ENCODE measurements at regions not wholly inside any gene's neighbourhood (a gene's known extent, or its start where the extent isn't known, plus 50 kb on each side); places are given as distances from the start of the nearest gene placed in this dataset.

DNA sequence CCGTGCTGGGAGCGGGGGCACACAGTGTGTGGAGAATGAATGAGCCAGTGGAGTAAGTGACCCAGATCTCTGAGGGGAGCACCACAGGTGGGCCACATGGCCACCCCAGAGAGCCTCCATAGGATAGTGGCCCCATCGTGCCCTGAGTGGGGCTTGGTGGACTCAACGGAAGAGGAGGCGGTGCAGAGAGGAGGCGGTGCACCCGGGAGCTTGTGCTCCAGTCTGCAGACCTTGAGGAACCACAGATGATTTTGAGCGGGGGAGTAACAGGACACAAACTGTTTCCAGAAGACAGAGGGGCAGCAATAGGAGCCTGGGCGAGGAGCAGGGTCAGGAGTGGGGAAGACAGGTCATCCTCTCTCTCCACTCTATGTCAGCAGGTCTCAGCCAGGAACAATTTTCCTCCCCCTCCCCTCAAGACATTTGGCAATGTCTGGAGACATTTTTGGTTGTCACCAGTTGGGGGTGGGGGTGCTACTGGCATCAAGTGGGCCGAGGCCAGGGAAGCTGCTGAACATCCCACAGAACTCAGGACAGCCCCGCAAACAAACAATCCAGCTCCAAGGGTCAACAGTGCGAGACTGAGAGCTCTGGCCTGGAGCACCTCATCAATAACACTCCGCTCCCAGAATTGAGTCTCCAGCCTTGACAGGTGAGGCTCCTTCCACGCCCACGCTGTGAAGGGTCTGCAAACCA is 182.2 kb downstream of the USP12 start:
- no peak for DNase-seq

DNA sequence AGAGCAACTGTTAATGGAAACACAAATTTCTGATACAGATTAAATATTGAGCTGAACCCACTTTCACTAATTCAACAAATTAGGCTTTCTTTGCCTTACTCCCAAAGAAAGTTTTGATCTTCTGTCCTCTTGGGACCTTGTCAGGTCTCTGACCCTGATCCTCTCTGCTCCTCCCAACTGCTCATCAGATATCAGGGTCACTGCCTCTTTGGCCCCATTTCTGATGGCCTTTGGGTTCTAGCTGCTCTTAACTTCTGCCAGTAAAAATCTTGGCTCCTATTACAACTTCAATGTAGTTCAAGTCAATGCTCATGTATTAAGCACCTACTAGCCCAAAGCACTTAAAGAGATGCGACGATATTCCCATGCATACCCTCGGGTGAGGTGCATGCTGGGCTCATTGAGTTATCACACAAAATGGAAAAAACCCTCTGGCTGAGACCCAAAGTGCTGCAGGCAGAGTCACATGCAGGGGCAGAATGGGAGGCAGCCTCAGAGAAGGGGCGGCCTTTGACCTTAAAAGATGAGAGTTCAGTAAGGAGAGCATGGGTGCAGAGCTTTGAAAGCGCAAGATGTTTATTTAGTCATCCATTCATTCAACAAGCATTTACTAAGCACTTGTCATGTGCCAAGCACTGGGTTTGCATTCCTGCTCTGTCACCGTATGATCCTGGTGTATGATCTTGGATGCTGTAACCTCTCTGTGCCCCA is 183.4 kb downstream of the USP12 start:
- DNase-seq = no peak

DNA sequence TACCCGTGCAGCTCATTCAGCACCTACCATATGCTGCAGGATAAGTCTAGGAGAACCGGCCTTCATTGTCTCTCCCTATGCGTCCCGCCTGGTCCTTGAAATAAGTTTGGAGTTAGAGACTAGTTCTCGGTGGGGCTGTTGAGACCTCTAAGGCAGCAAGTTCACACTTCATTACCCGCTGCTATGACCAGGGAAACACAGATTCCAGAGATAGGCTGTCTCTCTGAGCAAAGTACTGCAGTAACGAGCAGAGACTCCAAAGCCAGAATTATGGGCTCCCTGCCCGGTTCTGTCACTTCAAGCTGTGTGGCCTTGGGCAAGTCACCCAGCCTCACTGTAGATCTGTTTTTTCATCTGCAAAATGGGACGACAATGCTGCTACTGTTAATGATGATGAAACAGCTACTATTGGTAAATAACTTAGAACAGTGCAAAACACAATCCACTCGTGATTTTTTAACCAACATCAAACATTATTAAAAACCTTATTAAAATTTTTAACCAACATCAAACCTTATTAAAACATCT is 184.1 kb downstream of the USP12 start:
- no peak for DNase-seq

DNA sequence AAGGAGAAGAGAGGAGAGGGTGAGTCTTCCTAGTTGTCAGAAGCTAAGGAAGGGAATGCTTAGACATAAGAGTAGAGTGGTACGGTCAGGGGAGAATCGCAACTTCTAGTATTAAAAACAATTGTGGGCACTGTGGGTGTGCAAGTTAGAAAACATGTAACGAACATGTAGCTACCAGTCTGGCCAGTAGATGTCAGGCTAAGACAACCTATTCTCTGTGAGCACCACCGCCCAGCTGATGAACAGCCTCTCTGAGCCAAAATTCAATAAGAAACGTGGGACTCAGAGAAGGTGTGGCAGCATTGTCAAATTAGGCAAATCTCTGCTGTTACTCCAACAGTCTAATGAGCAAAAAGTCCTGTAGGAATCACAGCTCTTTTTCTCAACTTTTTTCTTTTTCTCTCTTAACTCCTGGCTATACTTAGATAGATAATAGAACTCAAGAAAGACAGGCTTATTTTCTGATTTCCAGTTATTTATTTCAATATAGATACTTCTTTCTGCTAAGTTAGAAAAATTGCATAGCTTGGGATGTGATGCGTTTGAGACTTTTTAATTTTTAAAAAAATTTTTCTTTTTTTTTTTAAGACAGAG is 186.2 kb downstream of the USP12 start:
- peak; percentile 77 for DNase-seq

DNA sequence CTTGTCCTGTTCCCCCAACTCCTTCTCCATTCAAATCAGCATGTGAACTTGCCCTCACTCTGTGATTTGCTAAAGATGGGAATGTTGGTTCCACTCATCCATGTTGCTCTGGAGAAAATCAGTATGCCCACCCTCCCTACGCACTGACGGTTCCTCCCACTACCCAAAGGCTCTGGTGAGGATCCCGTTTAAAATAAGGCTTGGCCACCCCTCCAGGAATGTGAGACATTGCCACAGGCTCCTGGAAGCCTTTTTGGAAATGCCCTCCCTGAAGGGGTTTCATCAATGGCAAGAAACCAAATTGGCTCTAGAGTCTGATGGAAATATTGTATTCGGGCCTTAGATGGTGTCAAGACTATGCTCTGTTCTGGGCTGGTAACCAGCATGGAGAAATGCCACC is 187.3 kb downstream of the USP12 start:
- no peak for DNase-seq

DNA sequence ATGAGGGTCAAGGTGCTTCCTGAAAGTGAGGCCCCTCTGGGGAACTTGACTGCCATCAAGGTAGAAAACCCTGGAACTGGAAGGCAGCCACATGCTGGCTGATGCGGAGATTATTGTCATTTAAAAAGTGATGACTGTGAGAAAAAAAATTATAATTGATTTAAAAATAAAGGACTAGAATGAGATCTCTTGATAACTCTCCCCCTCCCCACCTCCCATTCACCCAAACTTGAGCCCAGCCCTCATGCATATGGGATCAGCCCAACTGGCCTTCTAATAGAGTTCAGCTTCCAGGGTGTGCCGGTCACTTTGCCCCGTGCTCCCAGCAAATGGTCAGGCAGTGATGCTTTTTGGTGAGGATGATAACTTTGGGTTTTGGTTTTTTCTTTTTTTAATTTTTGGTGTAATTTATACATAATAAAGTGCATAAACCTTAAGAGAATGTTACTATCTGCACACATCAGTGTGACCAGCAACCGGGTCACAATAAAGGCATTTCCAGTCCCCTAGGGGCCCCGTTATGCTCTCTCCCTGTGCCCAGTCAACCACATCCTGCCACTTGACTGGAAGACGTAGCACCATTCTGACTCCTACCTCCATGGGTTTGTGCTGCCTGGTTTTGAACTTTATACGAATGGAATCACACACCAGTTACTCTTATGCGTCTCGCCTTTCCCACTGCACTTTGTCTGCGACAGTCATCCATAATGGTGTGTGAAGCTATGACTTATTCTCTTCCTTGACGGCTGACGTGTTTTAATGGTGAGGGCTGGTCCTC is 187.9 kb downstream of the USP12 start:
- no peak for DNase-seq

DNA sequence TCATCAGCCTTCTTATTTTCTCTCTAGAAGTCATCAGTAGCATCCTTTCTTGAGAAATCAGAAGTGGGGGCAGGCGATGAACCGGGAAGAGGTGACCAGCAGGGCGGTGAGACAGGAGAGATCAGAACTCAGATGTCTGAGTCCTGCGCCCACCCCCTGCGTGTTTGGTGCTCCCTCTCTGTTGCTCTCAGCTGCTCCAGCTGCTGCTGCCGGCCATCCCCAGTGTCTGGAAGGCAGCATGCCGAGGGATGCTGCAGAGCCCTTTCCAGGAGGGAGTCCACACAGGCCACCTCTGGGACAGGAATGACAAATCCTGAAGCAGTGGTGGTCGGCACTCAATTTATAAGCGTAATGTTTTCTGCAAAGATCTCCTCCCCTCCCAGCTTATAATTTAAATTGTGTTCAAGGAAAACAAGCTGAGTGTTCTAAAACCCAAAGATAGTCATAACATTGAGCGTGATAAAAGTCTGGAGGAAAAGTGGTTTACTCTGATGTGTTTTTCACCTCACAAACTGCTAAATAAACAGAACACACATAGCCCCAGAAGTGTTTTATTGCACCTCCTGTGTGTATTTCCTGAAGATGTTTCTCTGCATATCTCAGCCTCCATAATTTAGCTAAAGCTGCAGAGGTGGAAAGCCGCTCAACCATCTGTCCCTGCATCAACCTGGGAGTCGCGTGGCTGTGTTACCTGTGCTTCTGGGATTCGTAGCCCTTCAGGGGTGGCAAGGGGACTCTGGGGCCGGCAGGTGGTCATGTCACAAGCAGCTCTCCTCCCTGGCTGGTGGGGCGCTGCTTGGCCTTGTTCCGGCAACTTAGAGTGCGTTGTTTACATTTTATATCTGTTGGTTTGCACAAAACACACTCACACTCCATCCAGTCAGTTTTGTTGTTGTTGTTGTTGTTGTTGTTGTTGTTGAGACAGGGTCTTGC is 191.2 kb downstream of the USP12 start:
- DNase-seq = no peak

DNA sequence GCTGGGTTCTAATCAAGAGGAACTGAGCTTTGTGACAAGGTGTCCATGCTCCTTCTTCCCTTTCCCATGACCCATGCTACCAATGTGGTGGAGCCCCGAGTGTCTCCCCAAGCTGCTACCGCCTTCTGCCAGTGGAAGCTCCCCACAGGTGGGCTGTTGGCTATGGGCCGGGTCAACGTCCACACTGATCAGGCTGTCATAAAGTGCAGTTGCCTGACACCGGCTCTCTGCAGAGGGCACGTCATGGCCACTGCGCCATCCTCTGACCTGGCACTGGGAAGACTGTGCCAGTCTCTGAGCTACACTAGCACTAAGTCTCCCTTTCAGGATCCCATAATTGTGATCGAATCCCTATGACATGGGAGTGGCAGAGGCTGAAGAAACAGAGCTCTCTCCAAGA is 192.3 kb downstream of the USP12 start:
- no peak for DNase-seq

DNA sequence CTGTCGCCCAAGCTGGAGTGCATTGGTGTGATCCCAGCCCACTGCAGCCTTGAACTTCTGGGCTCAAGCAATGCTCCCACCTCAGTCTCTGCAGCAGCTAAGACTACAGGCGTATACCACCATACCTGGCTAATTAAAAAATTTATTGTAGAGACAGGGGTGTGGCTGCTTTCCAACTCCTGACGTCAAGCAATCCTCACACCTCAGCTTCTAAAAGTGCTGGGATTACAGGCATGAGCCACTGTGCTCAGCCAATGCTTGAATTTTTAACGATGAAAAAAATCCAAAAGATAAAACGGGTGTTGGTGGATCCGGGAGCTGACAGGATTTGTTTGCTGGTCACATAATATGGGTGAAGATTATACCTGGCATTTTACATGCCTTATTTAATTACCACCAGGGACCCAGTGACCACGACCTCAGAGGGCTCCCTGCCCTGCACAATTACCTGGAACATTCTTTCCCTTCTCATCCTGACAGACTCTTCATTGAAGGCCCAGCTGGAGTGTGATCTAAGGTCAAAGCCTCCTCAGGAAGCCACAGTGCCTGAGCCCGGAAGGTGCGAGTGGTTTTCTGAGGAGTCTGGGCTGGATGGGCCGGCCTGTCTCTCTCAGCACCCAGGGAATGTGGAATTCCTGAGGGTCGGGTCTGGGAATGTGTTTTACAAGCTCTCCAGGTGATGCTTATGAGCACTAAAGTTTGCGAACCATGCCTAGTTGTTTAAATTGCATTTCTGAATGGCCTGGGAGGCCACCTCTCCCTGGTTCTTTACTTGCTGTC is 193.3 kb downstream of the USP12 start:
- no peak for DNase-seq

DNA sequence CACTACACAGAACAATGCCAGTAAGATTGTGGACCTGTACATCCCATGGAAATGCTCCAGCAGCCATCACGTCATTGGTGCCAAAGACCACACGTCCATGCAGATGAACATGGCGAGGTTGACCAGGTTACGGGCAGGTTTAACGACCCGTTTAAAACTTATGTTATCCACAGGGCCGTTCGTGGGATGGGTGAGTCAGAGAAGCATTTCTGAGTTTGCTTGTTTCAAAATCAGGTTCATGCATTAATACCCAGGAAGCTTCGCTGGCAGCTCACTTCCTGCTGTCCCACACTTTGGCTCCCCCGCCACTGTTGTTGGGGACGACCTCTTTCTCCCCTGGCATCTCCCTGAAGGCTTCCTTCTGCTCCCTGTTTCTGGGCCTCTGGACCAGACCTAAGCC is 194.1 kb downstream of the USP12 start:
- no peak for DNase-seq

DNA sequence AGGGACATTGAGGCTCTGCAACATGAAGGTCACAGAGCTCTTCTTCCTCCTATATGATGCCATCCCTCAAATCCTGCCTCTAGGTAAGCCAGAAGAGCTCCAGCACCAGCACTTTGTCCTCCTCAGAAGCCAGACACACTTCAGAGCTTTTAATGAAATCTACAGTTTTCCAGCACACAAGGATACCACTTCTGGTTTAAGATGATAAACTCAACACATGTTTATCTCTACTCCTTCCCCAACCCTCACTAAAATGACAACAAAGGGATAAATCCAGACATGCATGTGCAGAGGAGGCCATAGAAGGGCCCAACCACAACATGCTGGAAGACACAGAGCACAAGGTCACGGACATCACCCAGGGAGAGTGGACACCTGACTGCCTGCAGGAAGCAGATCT is 195.3 kb downstream of the USP12 start:
- DNase-seq = no peak

DNA sequence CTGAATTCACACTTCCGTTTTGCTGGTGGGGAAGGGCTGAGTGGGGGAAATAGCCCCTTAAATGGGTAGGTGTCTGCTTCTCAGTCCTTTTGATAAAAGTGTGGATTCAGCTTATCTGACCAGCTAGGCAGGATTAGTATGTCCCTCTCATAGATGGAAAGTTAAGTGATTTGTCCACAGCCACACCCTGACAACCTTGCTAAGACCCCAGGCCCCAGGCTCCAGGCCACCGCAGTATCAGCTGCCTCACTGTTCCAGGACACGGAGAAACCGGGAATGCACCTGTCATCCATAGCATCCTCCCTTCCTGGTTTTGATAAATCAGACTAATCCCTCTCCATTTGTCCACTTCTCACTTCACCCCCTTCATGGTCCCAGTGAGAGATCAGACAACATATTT is 197.7 kb downstream of the USP12 start:
- DNase-seq = no peak

DNA sequence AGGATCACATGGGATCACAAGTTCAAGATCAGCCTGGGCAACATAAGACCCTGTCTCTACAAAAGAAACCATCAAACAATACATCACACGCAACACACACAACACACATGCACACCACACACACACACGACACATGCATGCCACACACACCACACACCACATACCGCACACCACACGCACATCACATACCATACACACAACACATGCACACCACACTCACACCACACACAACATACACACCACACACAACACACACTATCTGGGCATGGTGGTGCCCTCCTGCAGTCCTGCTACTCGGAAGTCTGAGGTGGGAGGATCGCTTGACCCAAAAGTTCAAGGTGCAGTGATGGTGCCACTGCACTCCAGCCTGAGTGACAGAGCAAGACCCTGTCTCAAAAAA is 198.3 kb downstream of the USP12 start:
- DNase-seq = no peak

DNA sequence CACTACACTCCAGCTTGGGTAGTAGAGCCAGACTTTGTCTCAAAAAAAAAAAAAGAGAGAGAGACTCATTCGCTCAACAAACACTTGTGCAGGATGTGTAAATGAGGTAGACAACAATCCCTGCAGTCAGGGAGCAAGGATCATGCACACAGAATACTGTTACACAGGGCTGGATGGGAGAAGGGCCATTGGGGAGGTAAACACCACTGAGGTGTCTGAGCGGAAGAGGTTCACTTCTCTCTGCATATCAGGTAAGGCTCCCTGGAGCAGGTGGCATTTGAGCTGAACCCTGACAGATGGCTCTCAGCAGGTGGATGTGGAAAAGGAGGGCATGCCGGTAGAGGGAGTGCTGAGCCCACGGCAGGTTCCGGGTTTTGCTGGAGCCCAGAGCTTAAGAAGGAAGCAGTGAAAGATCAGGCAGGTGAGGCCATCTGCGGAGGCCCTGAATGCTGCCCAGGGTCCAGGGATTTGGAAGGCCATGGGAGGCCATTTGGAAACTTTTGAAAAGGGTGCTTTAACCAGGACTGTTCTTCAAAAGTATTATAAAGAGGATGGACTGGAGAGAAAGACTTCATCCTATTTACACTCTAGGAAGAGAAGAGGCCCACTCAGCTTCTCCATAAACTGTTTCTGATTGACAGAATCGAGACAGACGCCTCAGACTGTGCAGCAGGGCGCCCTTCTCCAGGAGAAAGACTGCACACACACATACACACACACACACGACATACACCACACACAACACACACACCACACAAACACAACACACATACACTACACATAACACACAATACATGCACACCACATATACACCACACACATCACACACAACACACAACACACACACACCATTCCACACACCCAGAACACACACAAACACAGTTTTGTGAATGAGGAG is 199.4 kb downstream of the USP12 start:
- peak; percentile 4 for DNase-seq

DNA sequence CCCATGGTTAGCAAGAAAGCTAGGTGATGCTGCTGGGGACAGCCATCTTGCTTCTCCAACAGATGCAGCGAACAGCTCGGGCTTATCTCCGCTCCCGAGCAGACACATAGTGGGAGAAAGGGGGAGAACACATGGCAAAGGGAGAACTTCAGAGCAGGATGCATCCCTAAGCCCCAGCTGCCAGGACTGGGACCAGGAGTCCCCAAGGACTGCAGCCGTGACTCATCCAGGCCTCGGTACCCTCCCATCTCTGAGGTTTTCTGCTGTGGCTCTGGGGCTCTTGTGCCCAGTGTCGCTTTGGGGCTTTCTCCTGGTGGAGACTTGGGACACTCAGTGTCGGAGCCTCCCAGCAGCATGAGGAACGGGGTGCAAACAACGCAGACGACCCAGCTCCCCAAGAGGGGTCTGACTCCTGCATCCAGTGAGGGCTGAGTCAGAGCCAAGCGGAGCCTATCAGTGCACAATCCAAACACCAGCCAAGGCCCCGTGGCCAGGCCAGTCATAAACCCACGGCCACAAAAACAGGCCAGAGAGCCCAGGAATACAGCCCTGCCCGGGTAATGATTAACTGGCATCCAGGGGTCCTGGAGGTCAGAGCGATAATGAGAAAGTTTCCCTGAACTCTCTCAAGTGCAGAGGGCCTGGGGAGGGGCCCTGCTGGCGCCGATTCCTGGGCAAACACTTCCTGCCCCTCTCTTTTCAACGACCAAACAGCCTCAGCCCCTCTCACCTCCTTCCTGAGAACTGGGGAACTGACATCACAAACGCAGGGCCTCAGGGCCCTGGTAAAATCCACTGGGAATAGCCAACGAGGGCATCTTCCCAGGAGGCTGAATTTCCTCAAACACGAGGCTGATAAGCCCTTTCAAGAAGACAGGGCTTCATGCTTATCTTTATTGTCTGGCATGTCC is 202.9 kb downstream of the USP12 start:
- no peak for DNase-seq

DNA sequence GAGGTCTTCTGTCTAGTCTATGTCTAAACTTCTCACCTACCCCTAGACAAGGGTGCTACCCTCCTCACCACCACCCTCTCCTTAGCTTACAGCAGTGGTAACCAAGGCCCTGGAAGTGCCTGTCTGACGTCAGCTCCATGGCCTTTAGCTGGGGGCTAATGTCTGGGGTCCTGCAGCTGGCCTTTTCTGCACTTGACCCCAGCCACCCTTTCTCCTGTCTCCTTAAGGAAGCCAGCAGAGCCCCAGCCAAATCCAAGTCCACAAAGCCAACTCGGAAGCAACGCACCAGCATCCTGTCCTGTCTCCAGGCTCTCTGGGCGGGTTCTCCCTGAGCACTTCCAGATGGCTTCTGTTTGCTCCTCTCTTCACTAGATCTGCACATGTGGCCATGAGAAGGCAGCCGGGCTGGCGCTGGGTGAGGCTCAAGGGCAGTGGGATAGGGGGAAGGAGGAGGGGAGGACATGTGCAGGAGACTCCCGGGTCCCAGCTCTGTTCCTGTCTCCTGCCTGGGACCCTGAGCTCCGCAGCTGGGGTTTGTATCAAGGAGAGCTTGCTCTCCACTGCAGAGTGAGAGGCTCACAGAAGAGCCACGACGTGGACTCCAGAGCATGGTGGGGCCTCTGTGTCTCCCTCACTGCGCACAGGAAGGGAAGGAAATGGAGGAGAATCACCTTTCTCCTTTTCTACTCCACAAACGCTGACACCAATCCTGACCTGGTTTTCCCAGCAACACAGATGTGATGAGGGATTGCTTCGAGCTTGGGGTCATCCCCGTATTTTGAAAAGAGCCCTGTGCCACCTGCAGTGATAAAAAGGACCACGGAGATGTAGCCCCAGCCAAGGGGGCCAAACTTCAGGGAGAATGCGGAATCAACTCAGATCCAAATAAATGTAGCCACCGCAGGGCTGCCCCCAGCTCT is 204.2 kb downstream of the USP12 start:
- no peak for DNase-seq

DNA sequence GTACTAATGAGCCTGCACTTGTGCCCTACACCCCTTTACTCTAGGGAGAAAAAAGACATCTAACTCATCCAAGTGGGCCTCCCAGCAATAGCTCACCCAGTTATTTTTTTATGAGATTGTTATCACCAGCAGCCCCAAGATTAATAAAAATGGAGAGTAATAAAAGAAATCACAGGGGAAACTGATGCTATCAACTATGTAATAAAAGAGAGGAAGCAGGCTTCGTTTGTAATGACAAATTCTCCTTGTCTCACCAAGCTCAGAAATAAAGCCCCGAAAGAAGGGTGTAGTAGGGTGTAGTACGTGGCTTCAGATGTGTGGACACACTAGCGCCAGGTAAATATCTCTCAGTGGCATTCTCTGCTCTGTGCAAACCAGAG is 204.9 kb downstream of the USP12 start:
- no peak for DNase-seq

All from CD4-positive, alpha-beta T cell treated with Interleukin-4 for 4 hours (primary cell).